Mesodermal cell (in vitro differentiated cells): ENCODE measurements at regions not wholly inside any gene's neighbourhood (a gene's known extent, or its start where the extent isn't known, plus 50 kb on each side); places are given as distances from the start of the nearest gene placed in this dataset.

Experiments
- H3K27ac ChIP-seq: 2 replicates; pipeline ENCODE4 v1.7.0; 2013; ENCODE audit warnings: mild to moderate bottlenecking, low read depth, low read length, moderate library complexity; ENCODE audit not compliant: severe bottlenecking
- H3K36me3 ChIP-seq: 2 replicates; pipeline ENCODE4 v1.7.1; 2013; ENCODE audit warnings: mild to moderate bottlenecking, low read length, moderate library complexity; ENCODE audit not compliant: control insufficient read depth, insufficient read depth
- H3K4me1 ChIP-seq: one replicate; pipeline ENCODE4 v1.7.1; 2013; ENCODE audit warnings: mild to moderate bottlenecking, low read length; ENCODE audit not compliant: insufficient read depth, control insufficient read depth, poor library complexity, severe bottlenecking
- H3K4me3 ChIP-seq: 2 replicates; pipeline ENCODE4 v1.7.0; 2013; ENCODE audit warnings: low read length, control low read depth, mild to moderate bottlenecking; ENCODE audit not compliant: insufficient read depth, poor library complexity, severe bottlenecking; ENCODE audit errors: extremely low read depth
- H3K9me3 ChIP-seq: 2 replicates; pipeline ENCODE4 v1.7.1; 2013; ENCODE audit warnings: mild to moderate bottlenecking, low read length, moderate library complexity; ENCODE audit not compliant: control insufficient read depth
- WGBS, 2 experiments: methylation state at CpG; one replicate each; pipeline ENCODE4 v1.1.5; 2013; ENCODE audit warnings: missing lambda C conversion rate in 2 of 2; ENCODE audit not compliant: insufficient coverage in 2 of 2; 5-methylcytosine and 5-hydroxymethylcytosine counted together

GRCh38 chr9:86516564-86516963 is 162.4 kb upstream of the TUT7 start:
- Histone ChIP-seq H3K9me3 (no peaks in the 10 kb centered on the region), H3K4me3 (no peak overlapping the region), H3K36me3 (no peaks in the 10 kb centered on the region), H3K27ac (no peak overlapping the region), H3K4me1 (no peaks in the 10 kb centered on the region)
- 89 to 94% methylated on average over 19 of the region's 19 CpGs for WGBS, 2 experiments

DNA sequence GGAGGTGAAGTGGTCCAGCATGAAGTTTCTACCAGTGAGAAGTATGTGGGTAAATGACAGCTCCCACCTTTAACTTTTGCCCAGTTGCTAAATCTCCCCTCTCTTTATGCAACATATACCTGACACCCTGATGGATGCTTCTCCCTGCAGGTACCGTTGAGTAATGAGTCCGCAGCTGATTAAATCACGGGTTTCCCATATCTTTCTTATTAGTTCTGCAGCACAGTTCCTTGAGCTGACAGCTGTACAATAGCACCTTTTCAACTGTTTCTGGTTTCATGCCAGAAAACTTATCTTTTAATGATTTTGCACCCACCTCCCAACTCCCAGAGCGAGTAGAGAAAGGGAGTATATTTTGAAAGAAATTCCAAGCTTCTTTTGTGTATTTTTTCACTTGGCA is 161.0 kb upstream of the TUT7 start:
- Histone ChIP-seq H3K9me3 (no peaks in the 10 kb centered on the region), H3K36me3 (no peaks in the 10 kb centered on the region), H3K4me1 (no peaks in the 10 kb centered on the region), H3K27ac (no peak overlapping the region), H3K4me3 (no peak overlapping the region)
- 82 to 94% methylated on average over 3 of the region's 4 CpGs for WGBS, 2 experiments

- WGBS, 2 experiments: 100% methylated on average over 1 to 2 of the region's 2 CpGs
Measured at GRCh38 chr9:86513429-86513828, 159.2 kb upstream of the TUT7 start.

DNA sequence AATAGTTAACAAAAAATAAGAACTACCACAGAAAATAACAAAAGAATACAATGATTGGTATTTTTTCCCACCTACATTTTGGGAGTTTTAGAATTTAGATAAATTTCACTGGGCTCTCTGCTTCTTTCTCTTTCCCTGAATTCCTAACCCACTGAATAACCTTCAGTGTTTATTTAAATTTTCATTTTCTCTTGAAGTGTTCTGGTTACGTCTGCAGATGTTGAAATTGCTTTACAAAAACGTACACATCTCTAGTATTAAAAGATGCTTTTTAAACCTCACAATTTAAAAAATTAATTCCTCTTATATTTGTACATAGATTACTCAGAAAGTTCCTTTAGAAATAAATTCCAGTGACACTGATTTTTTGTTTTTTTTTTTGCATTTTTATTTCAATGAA is 158.7 kb upstream of the TUT7 start:
- Histone ChIP-seq H3K4me3 (no peak overlapping the region), H3K27ac (no peak overlapping the region), H3K4me1 (no peaks in the 10 kb centered on the region), H3K9me3 (no peaks in the 10 kb centered on the region), H3K36me3 (no peaks in the 10 kb centered on the region)
- no CpG with 5 or more reads among the region's 2 CpGs for WGBS, 2 experiments

More at GRCh38 chr9:86513429-86513828, 159.2 kb upstream of the TUT7 start:
- no peak overlapping the region for H3K27ac ChIP-seq
- H3K9me3 ChIP-seq: no peaks in the 10 kb centered on the region
- no peak overlapping the region for H3K4me3 ChIP-seq
- H3K4me1 ChIP-seq: no peaks in the 10 kb centered on the region
- no peaks in the 10 kb centered on the region for H3K36me3 ChIP-seq

GRCh38 chr9:86511614-86512360 is 157.6 kb upstream of the TUT7 start:
- no peaks in the 10 kb centered on the region for H3K4me1 ChIP-seq
- no peak overlapping the region for H3K4me3 ChIP-seq
- H3K36me3 ChIP-seq: no peaks in the 10 kb centered on the region
- H3K9me3 ChIP-seq: no peaks in the 10 kb centered on the region
- WGBS, 2 experiments: 87 to 91% methylated on average over 5 to 7 of the region's 8 CpGs
- no peak overlapping the region for H3K27ac ChIP-seq

DNA sequence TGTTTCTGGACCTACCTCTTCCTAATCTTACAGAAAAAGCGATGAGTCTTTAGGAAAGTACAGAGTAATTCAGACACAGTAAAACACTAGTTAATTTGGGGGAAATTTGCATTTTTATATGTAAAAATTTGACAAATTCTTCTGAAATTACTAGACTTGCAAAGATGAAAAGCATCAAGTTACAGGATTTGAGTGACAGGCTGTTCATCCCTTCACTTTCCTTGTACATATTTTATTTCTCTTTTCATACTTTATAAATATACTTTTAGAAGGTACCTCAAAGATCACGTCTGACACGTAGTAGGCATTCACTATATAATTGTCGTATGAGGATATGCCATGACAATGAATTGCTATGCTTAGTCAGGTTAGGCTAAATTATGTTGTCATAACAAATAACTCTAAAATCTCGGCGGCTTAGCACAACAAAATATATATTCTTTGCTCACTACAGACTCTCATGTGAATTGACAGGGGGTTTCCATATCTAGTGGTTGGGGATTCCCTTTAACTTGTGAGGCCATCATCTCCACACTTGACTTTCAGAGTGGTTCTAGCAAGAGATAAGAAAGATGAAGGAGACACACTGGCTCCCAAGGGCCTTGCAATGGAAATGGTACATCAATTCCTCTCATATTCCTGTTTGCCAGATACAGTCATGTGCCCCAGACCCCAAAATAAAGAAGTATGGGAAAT is 154.1 kb upstream of the TUT7 start:
- no peaks in the 10 kb centered on the region for H3K36me3 ChIP-seq
- no peaks in the 10 kb centered on the region for H3K4me1 ChIP-seq
- no CpG with 5 or more reads among the region's 6 CpGs for WGBS, 2 experiments
- no peak overlapping the region for H3K4me3 ChIP-seq
- no peaks in the 10 kb centered on the region for H3K9me3 ChIP-seq
- no peak overlapping the region for H3K27ac ChIP-seq

DNA sequence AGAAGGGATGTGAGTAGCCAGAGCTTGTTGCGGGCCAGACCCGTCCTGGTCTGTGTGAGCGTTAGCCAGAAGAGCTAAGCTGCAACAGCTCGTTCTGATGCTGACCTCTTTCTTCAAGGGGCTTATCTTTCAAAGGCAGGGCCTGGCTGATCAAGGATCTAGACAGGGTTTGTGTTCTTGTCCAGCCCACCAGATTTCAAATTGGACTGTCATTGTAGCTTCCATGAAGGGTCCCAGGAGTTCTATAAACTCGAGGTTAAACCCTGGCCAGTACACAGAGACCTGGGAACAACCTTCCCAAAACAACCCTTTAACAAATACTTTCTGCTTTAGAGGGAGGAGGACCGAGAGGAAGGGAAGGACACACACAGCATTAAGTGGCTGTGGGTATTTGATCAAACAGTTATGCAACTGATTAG is 153.0 kb upstream of the TUT7 start:
- WGBS, 2 experiments: 72 to 91% methylated on average over 5 of the region's 6 CpGs
- Histone ChIP-seq H3K9me3 (no peaks in the 10 kb centered on the region), H3K36me3 (no peaks in the 10 kb centered on the region), H3K27ac (peak overlapping the region; percentile 41), H3K4me3 (no peak overlapping the region), H3K4me1 (no peaks in the 10 kb centered on the region)

- WGBS, 2 experiments: 88 to 91% methylated on average over 3 to 4 of the region's 6 CpGs
Measured at GRCh38 chr9:86503942-86504341, 149.7 kb upstream of the TUT7 start.

GRCh38 chr9:86503314-86503713 is 149.1 kb upstream of the TUT7 start:
- no peaks in the 10 kb centered on the region for H3K9me3 ChIP-seq
- no peak overlapping the region for H3K27ac ChIP-seq
- H3K36me3 ChIP-seq: no peaks in the 10 kb centered on the region
- no peak overlapping the region for H3K4me3 ChIP-seq
- H3K4me1 ChIP-seq: no peaks in the 10 kb centered on the region
- no CpG with 5 or more reads among the region's 1 CpG for WGBS, 2 experiments

More at GRCh38 chr9:86503942-86504341, 149.7 kb upstream of the TUT7 start:
- Histone ChIP-seq H3K27ac (no peak overlapping the region), H3K4me1 (no peaks in the 10 kb centered on the region), H3K36me3 (no peaks in the 10 kb centered on the region), H3K4me3 (no peak overlapping the region), H3K9me3 (no peaks in the 10 kb centered on the region)

DNA sequence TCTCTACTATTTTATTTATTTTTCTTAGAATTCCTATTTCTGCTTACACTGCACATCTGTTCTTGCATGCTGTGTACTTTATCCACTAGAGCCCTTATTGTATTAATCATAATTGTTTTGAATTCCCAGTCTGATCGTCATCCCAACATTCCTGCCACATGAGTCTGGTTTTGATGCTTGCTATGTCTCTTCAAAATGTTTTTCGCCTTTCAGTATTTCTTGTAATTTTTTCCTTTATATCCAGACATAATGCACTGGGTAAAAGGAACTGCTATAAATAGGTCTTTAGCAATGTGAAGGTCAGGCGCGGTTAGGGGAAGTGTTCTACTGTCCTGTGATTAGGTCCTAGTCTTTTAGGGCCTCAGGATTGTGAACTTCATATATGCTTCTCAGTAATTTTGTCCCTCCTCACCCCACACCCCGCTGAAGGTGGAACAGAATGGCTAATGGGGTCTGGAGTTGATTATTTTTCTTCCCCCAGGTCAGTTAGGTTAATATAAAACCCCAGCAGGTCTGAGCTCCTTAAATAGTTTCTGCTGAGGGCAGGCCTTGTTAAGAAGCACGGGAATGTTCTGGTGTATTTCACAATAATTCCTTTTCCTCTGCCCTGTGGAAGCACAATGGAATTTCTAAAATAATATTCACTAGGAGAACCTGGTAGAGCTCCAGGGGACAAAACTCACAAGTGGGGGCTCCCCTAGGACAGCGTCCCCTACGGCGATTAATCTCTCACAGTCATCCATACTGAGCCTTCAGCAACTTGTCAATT is 146.6 kb upstream of the TUT7 start:
- Histone ChIP-seq H3K9me3 (no peaks in the 10 kb centered on the region), H3K4me1 (no peaks in the 10 kb centered on the region), H3K4me3 (no peak overlapping the region), H3K27ac (no peak overlapping the region), H3K36me3 (no peaks in the 10 kb centered on the region)
- 100% methylated on average over 3 of the region's 9 CpGs; no CpG with 5 or more reads in 1 of the 2 experiments for whole genome bisulfite sequencing, 2 experiments
